ENCODE measurements at regions not wholly inside any gene's neighbourhood (a gene's known extent, or its start where the extent isn't known, plus 50 kb on each side); places are given as distances from the start of the nearest gene placed in this dataset.

- no peak for DNase-seq
- ChIA-PET CTCF (interaction anchor here (0.9 to 9.5 kb wide), 29 partner anchors 8 to 438 kb away, joined by 3 to 185 read pairs (median 6); partner anchors contain the start of genes GLRX5 and SYNE3), POLR2A (interaction anchor here (0.9 to 2.6 kb wide), 2 partner anchors 73 to 81 kb away, joined by 3 to 6 read pairs; no protein-coding TSS in a partner anchor)
- peak; percentile 35 for ATAC-seq
- H3K27ac Mint-ChIP-seq, result no peak overlapping the region
- no peaks in the 10 kb centered on the region for H3K9me3 Mint-ChIP-seq (ENCODE audit: insufficient read depth)
- H3K27me3 Mint-ChIP-seq (ENCODE audit: low read depth), result no peaks in the 10 kb centered on the region
- no peak overlapping the region for H3K4me3 Mint-ChIP-seq
- H3K4me1 Mint-ChIP-seq (ENCODE audit: low read depth), result peaks cover 3% of the 10 kb centered on the region
- peaks cover 71% of the 10 kb centered on the region for H3K36me3 Mint-ChIP-seq (ENCODE audit: low read depth)
Measured at GRCh38 chr14:95442016-95442632, 74.3 kb downstream of the SYNE3 start.

- no peak for ATAC-seq
- no peaks in the 10 kb centered on the region for H3K27me3 Mint-ChIP-seq (ENCODE audit: low read depth)
- peaks cover 3% of the 10 kb centered on the region for H3K4me1 Mint-ChIP-seq (ENCODE audit: low read depth)
- ChIA-PET POLR2A (no interaction called here), CTCF (interaction anchor here (1.5 to 9.5 kb wide), 4 partner anchors 13 to 84 kb away, joined by 4 to 185 read pairs (median 22); no protein-coding TSS in a partner anchor)
- DNase-seq, result no peak
- no peak overlapping the region for H3K4me3 Mint-ChIP-seq
- H3K36me3 Mint-ChIP-seq (ENCODE audit: low read depth), result peaks cover 73% of the 10 kb centered on the region
- H3K27ac Mint-ChIP-seq, result no peak overlapping the region
- H3K9me3 Mint-ChIP-seq (ENCODE audit: insufficient read depth), result no peaks in the 10 kb centered on the region
Measured at GRCh38 chr14:95440951-95441350, 75.5 kb downstream of the SYNE3 start.

GRCh38 chr14:95440496-95440895 lies 76.0 kb downstream of the SYNE3 start:
- ChIA-PET POLR2A (no interaction called here), CTCF (interaction anchor here (4.1 to 9.5 kb wide), 2 partner anchors 13 to 84 kb away, joined by 33 to 185 read pairs; no protein-coding TSS in a partner anchor)
- ATAC-seq, result no peak
- Mint-ChIP-seq H3K4me1 (ENCODE audit: low read depth) (peaks cover 3% of the 10 kb centered on the region), H3K36me3 (ENCODE audit: low read depth) (peaks cover 76% of the 10 kb centered on the region), H3K9me3 (ENCODE audit: insufficient read depth) (no peaks in the 10 kb centered on the region), H3K27ac (no peak overlapping the region), H3K27me3 (ENCODE audit: low read depth) (no peaks in the 10 kb centered on the region), H3K4me3 (no peak overlapping the region)
- DNase-seq, result no peak

- peaks cover 74% of the 10 kb centered on the region for H3K36me3 Mint-ChIP-seq (ENCODE audit: low read depth)
- ATAC-seq (no peak), DNase-seq (no peak)
- H3K4me1 Mint-ChIP-seq (ENCODE audit: low read depth), result peaks cover 3% of the 10 kb centered on the region
- POLR2A ChIA-PET, result no interaction called here
- CTCF ChIA-PET, result interaction anchor here (9.5 kb wide), 1 partner anchor 85 kb away, joined by 185 read pairs; no protein-coding TSS in a partner anchor
- no peak overlapping the region for H3K27ac Mint-ChIP-seq
- no peaks in the 10 kb centered on the region for H3K9me3 Mint-ChIP-seq (ENCODE audit: insufficient read depth)
- H3K27me3 Mint-ChIP-seq (ENCODE audit: low read depth), result no peaks in the 10 kb centered on the region
- H3K4me3 Mint-ChIP-seq, result no peak overlapping the region
Measured at GRCh38 chr14:95439881-95440280, 76.6 kb downstream of the SYNE3 start.

- no peak overlapping the region for H3K27ac Mint-ChIP-seq
- peaks cover 2% of the 10 kb centered on the region for H3K4me1 Mint-ChIP-seq (ENCODE audit: low read depth)
- H3K4me3 Mint-ChIP-seq, result no peak overlapping the region
- ChIA-PET CTCF (interaction anchor here (0.9 to 9.5 kb wide), 4 partner anchors 10 to 93 kb away, joined by 3 to 185 read pairs (median 6); no protein-coding TSS in a partner anchor), POLR2A (no interaction called here)
- H3K27me3 Mint-ChIP-seq (ENCODE audit: low read depth), result no peaks in the 10 kb centered on the region
- peaks cover 77% of the 10 kb centered on the region for H3K36me3 Mint-ChIP-seq (ENCODE audit: low read depth)
- no peak for ATAC-seq
- DNase-seq, result no peak
- H3K9me3 Mint-ChIP-seq (ENCODE audit: insufficient read depth), result no peaks in the 10 kb centered on the region
Measured at GRCh38 chr14:95437715-95438114, 78.7 kb downstream of the SYNE3 start.

GRCh38 chr14:95436354-95436753 lies 80.1 kb downstream of the SYNE3 start:
- no peak overlapping the region for H3K27ac Mint-ChIP-seq
- H3K4me1 Mint-ChIP-seq (ENCODE audit: low read depth), result no peaks in the 10 kb centered on the region
- DNase-seq, result no peak
- ChIA-PET POLR2A (no interaction called here), CTCF (interaction anchor here (1.0 to 2.5 kb wide), 3 partner anchors 10 to 91 kb away, joined by 3 to 9 read pairs (median 8); no protein-coding TSS in a partner anchor)
- H3K27me3 Mint-ChIP-seq (ENCODE audit: low read depth), result no peaks in the 10 kb centered on the region
- no peak for ATAC-seq
- no peaks in the 10 kb centered on the region for H3K9me3 Mint-ChIP-seq (ENCODE audit: insufficient read depth)
- no peak overlapping the region for H3K4me3 Mint-ChIP-seq
- peaks cover 72% of the 10 kb centered on the region for H3K36me3 Mint-ChIP-seq (ENCODE audit: low read depth)

GRCh38 chr14:95434121-95434520 lies 82.3 kb downstream of the SYNE3 start:
- Mint-ChIP-seq H3K4me3 (no peak overlapping the region), H3K36me3 (ENCODE audit: low read depth) (peaks cover 76% of the 10 kb centered on the region), H3K9me3 (ENCODE audit: insufficient read depth) (no peaks in the 10 kb centered on the region), H3K27ac (no peak overlapping the region), H3K4me1 (ENCODE audit: low read depth) (no peaks in the 10 kb centered on the region), H3K27me3 (ENCODE audit: low read depth) (no peaks in the 10 kb centered on the region)
- DNase-seq (no peak), ATAC-seq (no peak)
- ChIA-PET CTCF (interaction anchor here (1.5 to 2.3 kb wide), 4 partner anchors 8 to 95 kb away, joined by 4 to 9 read pairs (median 5); no protein-coding TSS in a partner anchor), POLR2A (interaction anchor here (0.9 kb wide), 1 partner anchor 89 kb away, joined by 3 read pairs; no protein-coding TSS in a partner anchor)

- no peak overlapping the region for H3K4me3 Mint-ChIP-seq
- ChIA-PET CTCF (interaction anchor here (1.0 to 2.3 kb wide), 3 partner anchors 9 to 95 kb away, joined by 3 to 9 read pairs (median 6); no protein-coding TSS in a partner anchor), POLR2A (interaction anchor here (0.9 kb wide), 1 partner anchor 90 kb away, joined by 3 read pairs; no protein-coding TSS in a partner anchor)
- no peak for DNase-seq
- H3K4me1 Mint-ChIP-seq (ENCODE audit: low read depth), result no peaks in the 10 kb centered on the region
- peaks cover 77% of the 10 kb centered on the region for H3K36me3 Mint-ChIP-seq (ENCODE audit: low read depth)
- H3K27ac Mint-ChIP-seq, result no peak overlapping the region
- no peaks in the 10 kb centered on the region for H3K27me3 Mint-ChIP-seq (ENCODE audit: low read depth)
- ATAC-seq, result no peak
- H3K9me3 Mint-ChIP-seq (ENCODE audit: insufficient read depth), result no peaks in the 10 kb centered on the region
Measured at GRCh38 chr14:95433094-95433478, 83.4 kb downstream of the SYNE3 start.

- no peak for ATAC-seq
- no peak overlapping the region for H3K27ac Mint-ChIP-seq
- H3K4me3 Mint-ChIP-seq, result no peak overlapping the region
- H3K9me3 Mint-ChIP-seq (ENCODE audit: insufficient read depth), result no peaks in the 10 kb centered on the region
- no peak for DNase-seq
- H3K4me1 Mint-ChIP-seq (ENCODE audit: low read depth), result no peaks in the 10 kb centered on the region
- ChIA-PET CTCF (interaction anchor here (0.6 to 2.3 kb wide), 3 partner anchors 27 to 95 kb away, joined by 3 to 6 read pairs (median 3); no protein-coding TSS in a partner anchor), POLR2A (no interaction called here)
- peaks cover 78% of the 10 kb centered on the region for H3K36me3 Mint-ChIP-seq (ENCODE audit: low read depth)
- no peaks in the 10 kb centered on the region for H3K27me3 Mint-ChIP-seq (ENCODE audit: low read depth)
Measured at GRCh38 chr14:95432144-95433093, 84.0 kb downstream of the SYNE3 start.

- Mint-ChIP-seq H3K4me1 (ENCODE audit: low read depth) (no peaks in the 10 kb centered on the region), H3K27me3 (ENCODE audit: low read depth) (no peaks in the 10 kb centered on the region), H3K9me3 (ENCODE audit: insufficient read depth) (no peaks in the 10 kb centered on the region), H3K36me3 (ENCODE audit: low read depth) (peaks cover 70% of the 10 kb centered on the region), H3K27ac (no peak overlapping the region), H3K4me3 (no peak overlapping the region)
- DNase-seq (peak; percentile 23), ATAC-seq (peak; percentile 39)
- POLR2A ChIA-PET, result no interaction called here
- CTCF ChIA-PET, result interaction anchor here (0.6 to 2.3 kb wide), 2 partner anchors 27 to 96 kb away, joined by 3 to 6 read pairs; no protein-coding TSS in a partner anchor
Measured at GRCh38 chr14:95431199-95432143, 85.0 kb downstream of the SYNE3 start.

- Mint-ChIP-seq H3K36me3 (ENCODE audit: low read depth) (peaks cover 73% of the 10 kb centered on the region), H3K27ac (no peak overlapping the region), H3K27me3 (ENCODE audit: low read depth) (no peaks in the 10 kb centered on the region), H3K4me1 (ENCODE audit: low read depth) (no peaks in the 10 kb centered on the region), H3K4me3 (no peak overlapping the region), H3K9me3 (ENCODE audit: insufficient read depth) (no peaks in the 10 kb centered on the region)
- no peak for ATAC-seq
- ChIA-PET POLR2A (no interaction called here), CTCF (interaction anchor here (0.9 to 3.9 kb wide), 5 partner anchors 10 to 346 kb away, joined by 3 to 22 read pairs (median 3); no protein-coding TSS in a partner anchor)
- no peak for DNase-seq
Measured at GRCh38 chr14:95428557-95428956, 87.9 kb downstream of the SYNE3 start.
